A673 (cell line): ENCODE measurements at regions not wholly inside any gene's neighbourhood (a gene's known extent, or its start where the extent isn't known, plus 50 kb on each side); places are given as distances from the start of the nearest gene placed in this dataset.

ENCODE experiments used
- BruUV-seq: library from RNA; stranded (reverse); fragments of 400-500 nt; replicated peaks from 2 replicates; lab custom pipeline; 2021; lab: Mats Ljungman, UMichigan
- CTCF ChIA-PET: fragments of 300-600 bp; sonication (Branson Sonifier 250); formaldehyde crosslinking; loops from one replicate; lab custom pipeline; 2022; ENCODE audit warnings: antibody characterized with exemption; lab: Charles Lee
- POLR2A ChIA-PET: fragments of 300-600 bp; sonication (Branson Sonifier 250); formaldehyde crosslinking; loops from one replicate; lab custom pipeline; 2022; ENCODE audit warnings: antibody characterized with exemption; ENCODE audit not compliant: low non-redundant PET; lab: Charles Lee
- DNase-seq: peaks from one replicate; pipeline ENCODE4 v3.0.0-alpha.2; 2015; ENCODE audit warnings: low spot score
- H3K27ac ChIP-seq: fragments of 200-600 bp; sonication (generic); 2 replicates; pipeline ENCODE4 v1.5.1; 2016; ENCODE audit warnings: mixed run types, low read depth, mild to moderate bottlenecking, mixed read lengths, antibody characterized with exemption, low read length; ENCODE audit not compliant: poor library complexity, severe bottlenecking
- H3K27me3 ChIP-seq: fragments of 200-600 bp; sonication (generic); replicated peaks from 2 replicates; pipeline ENCODE4 v1.6.1; 2017; ENCODE audit warnings: mixed run types, low read depth, mild to moderate bottlenecking, mixed read lengths, antibody characterized with exemption, low read length; ENCODE audit not compliant: insufficient read depth, poor library complexity
- H3K36me3 ChIP-seq: fragments of 200-600 bp; sonication (generic); 2 replicates; pipeline ENCODE4 v1.6.1; 2016; ENCODE audit warnings: mixed run types, mild to moderate bottlenecking, mixed read lengths, antibody characterized with exemption, low read length; ENCODE audit not compliant: insufficient read depth, poor library complexity, severe bottlenecking
- H3K4me1 ChIP-seq: fragments of 200-600 bp; sonication (generic); 2 replicates; pipeline ENCODE4 v1.6.1; 2017; ENCODE audit warnings: mixed run types, mild to moderate bottlenecking, mixed read lengths, antibody characterized with exemption, low read length; ENCODE audit not compliant: insufficient read depth, poor library complexity, severe bottlenecking
- H3K4me3 ChIP-seq: fragments of 200-600 bp; sonication (generic); 2 replicates; pipeline ENCODE4 v1.5.1; 2016; ENCODE audit warnings: low read depth, mixed run types, mild to moderate bottlenecking, mixed read lengths, low read length; ENCODE audit not compliant: poor library complexity, severe bottlenecking
- H3K9me3 ChIP-seq: fragments of 200-600 bp; sonication (generic); 2 replicates; pipeline ENCODE4 v1.6.1; 2016; ENCODE audit warnings: mixed run types, low read depth, mild to moderate bottlenecking, mixed read lengths, antibody characterized with exemption, low read length; ENCODE audit not compliant: poor library complexity, severe bottlenecking
- CTCF ChIP-seq: fragments of 300-800, 200-600 bp; sonication (generic); conservative IDR thresholded peaks from 2 replicates; pipeline ENCODE4 v1.5.1; 2017; ENCODE audit warnings: low read depth, mild to moderate bottlenecking, antibody characterized with exemption, low read length, moderate library complexity, mixed read lengths
- EZH2 ChIP-seq: fragments of 200-600 bp; sonication (generic); IDR thresholded peaks from 2 replicates; pipeline ENCODE4 v1.6.1; 2017; ENCODE audit warnings: borderline replicate concordance, low read depth, mild to moderate bottlenecking, mixed read lengths, antibody characterized with exemption, low read length; ENCODE audit not compliant: poor library complexity, severe bottlenecking
- intact Hi-C: fragments of 100-400 bp; cut with micrococcal nuclease; formaldehyde crosslinking; loops from one replicate; pipeline ENCODE4 v1.10.0; 2022; ENCODE audit not compliant: unreplicated experiment

GRCh38 chr6:108752733-108753590, 95.3 kb upstream of the ARMC2 start:
- ChIA-PET CTCF (interaction anchor here (0.6 kb wide), 1 partner anchor 25 kb away, joined by 3 read pairs; no protein-coding TSS in a partner anchor), POLR2A (no interaction called here)
- intact Hi-C loops = no loop called here
- Histone ChIP-seq H3K4me1 (no peaks in the 10 kb centered on the region), H3K27ac (no peak overlapping the region), H3K4me3 (no peak overlapping the region), H3K27me3 (no peaks in the 10 kb centered on the region), H3K9me3 (no peaks in the 10 kb centered on the region), H3K36me3 (no peaks in the 10 kb centered on the region)
- TF ChIP-seq CTCF (no peak), EZH2 (no peak)
- no TSS peak for BruUV-seq
- DNase-seq = no peak

GRCh38 chr6:108755257-108756240, 92.7 kb upstream of the ARMC2 start:
- Histone ChIP-seq H3K36me3 (no peaks in the 10 kb centered on the region), H3K4me3 (no peak overlapping the region), H3K27me3 (no peaks in the 10 kb centered on the region), H3K27ac (no peak overlapping the region), H3K9me3 (no peaks in the 10 kb centered on the region), H3K4me1 (no peaks in the 10 kb centered on the region)
- TF ChIP-seq EZH2 (no peak), CTCF (no peak)
- CTCF ChIA-PET = no interaction called here
- DNase-seq = no peak
- BruUV-seq = no TSS peak
- intact Hi-C loops = no loop called here
- POLR2A ChIA-PET = no interaction called here

- CTCF ChIA-PET = no interaction called here
- intact Hi-C loops = no loop called here
Measured at GRCh38 chr6:108757357-108757756, 90.9 kb upstream of the ARMC2 start.

More at GRCh38 chr6:108757357-108757756, 90.9 kb upstream of the ARMC2 start:
- POLR2A ChIA-PET = no interaction called here
- no peak for DNase-seq
- no peaks in the 10 kb centered on the region for H3K4me1 ChIP-seq
- TF ChIP-seq EZH2 = no peak
- TF ChIP-seq CTCF = no peak
- no peaks in the 10 kb centered on the region for H3K9me3 ChIP-seq
- H3K27me3 ChIP-seq = no peaks in the 10 kb centered on the region
- H3K4me3 ChIP-seq = no peak overlapping the region
- H3K27ac ChIP-seq = no peak overlapping the region
- H3K36me3 ChIP-seq = no peaks in the 10 kb centered on the region
- BruUV-seq = no TSS peak
